Upper lobe of left lung (tissue), 6 donors: ENCODE measurements at regions not wholly inside any gene's neighbourhood (a gene's known extent, or its start where the extent isn't known, plus 50 kb on each side); places are given as distances from the start of the nearest gene placed in this dataset.

Experiments
- ATAC-seq, 2 donors: fragments of 200-7000 bp; cut with Tn5 transposase; one replicate each; pipeline ENCODE4 v1.9.1; 2022; ENCODE audit warnings: mild to moderate bottlenecking in 2 of 2, moderate library complexity in 2 of 2; ENCODE audit not compliant: low FRiP score in 2 of 2
- DNase-seq, 2 donors: peaks; one replicate each; pipeline ENCODE4 v3.0.0-alpha.2; 2019 to 2020
- H3K27ac ChIP-seq, 4 donors: fragments of 200-600 bp; sonication (generic); one replicate each; pipeline ENCODE4 v1.5.1; 2016 to 2019
- H3K27me3 ChIP-seq, 4 donors: fragments of 200-600 bp; sonication (generic); one replicate each; pipeline ENCODE4 v1.5.1; 2017 to 2019
- H3K36me3 ChIP-seq, 4 donors: fragments of 200-600 bp; sonication (generic); one replicate each; pipeline ENCODE4 v1.5.1; 2016 to 2019
- H3K4me1 ChIP-seq, 4 donors: fragments of 200-600 bp; sonication (generic); one replicate each; pipeline ENCODE4 v1.5.1; 2018 to 2019
- H3K4me3 ChIP-seq, 4 donors: fragments of 200-600 bp; sonication (generic); one replicate each; pipeline ENCODE4 v1.5.1; 2017 to 2019; ENCODE audit warnings: mild to moderate bottlenecking in 2 of 4, moderate library complexity in 1 of 4
- H3K9me3 ChIP-seq, 4 donors: fragments of 200-600 bp; sonication (generic); one replicate each; pipeline ENCODE4 v1.5.1; 2018 to 2019
- EP300 ChIP-seq, 4 donors: sonication (generic); formaldehyde crosslinking; IDR thresholded peaks; one replicate each; pipeline ENCODE4 v1.5.1; 2017; ENCODE audit warnings: antibody characterized with exemption in 4 of 4, control low read depth in 2 of 4
- POLR2A ChIP-seq, 4 donors: fragments of 450-650 bp; IDR thresholded peaks; one replicate each; pipeline ENCODE4 v1.5.1; 2016 to 2017; ENCODE audit warnings: antibody characterized with exemption in 4 of 4, mild to moderate bottlenecking in 2 of 4
- POLR2AphosphoS5 ChIP-seq, 2 donors: sonication (generic); formaldehyde crosslinking; IDR thresholded peaks; one replicate each; pipeline ENCODE4 v1.5.1; 2017; ENCODE audit warnings: antibody characterized with exemption in 2 of 2
- WGBS, 2 donors: methylation state at CpG; one replicate each; pipeline ENCODE4 v1.1.5; 2017 to 2018; 5-methylcytosine and 5-hydroxymethylcytosine counted together
- TF ChIP-seq, protein P1 (sequence below), 6 experiments: fragments of 450-650 bp in 4 of 6; fragments of 200-600 bp in 2 of 6; sonication (generic) in 2 of 6; IDR thresholded peaks; one replicate each; pipeline ENCODE4 v1.5.1; 2016 to 2019; ENCODE audit warnings: antibody characterized with exemption in 6 of 6
- donor health status: DM: no; HTN: no; CAD: no; lungs with moderate emphysema.
- donor health status: DM: no; HTN: yes; CAD: no; lungs with severe emphysema.

DNA sequence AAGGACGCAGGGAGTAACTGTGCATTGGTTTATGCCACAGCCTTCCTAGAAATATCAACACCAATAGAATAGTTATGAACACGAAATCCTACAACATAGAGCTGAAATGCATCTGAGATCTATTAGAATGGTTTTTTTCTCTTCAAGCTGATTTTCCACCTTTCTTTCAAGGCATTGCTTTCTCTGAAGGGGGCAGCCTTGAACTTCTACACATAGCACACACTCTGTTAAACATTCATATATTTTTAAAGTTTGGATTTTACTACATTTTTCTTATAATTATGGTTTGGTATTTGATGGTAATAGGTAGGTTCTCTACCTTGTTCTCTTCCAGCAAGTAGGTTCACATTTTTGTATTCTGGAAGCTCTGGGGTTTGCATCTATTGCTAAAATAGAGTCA, 661.8 kb downstream of the SEMA5A start:
- no peaks in the 10 kb centered on the region for H3K27me3 ChIP-seq
- no peaks in the 10 kb centered on the region for H3K4me1 ChIP-seq
- DNase-seq (no peak), ATAC-seq (no peak)
- no peaks in the 10 kb centered on the region for H3K9me3 ChIP-seq
- WGBS, 2 donors: 66 to 69% methylated on average over 2 of the region's 2 CpGs
- H3K27ac ChIP-seq: no peak overlapping the region
- H3K36me3 ChIP-seq: no peaks in the 10 kb centered on the region
- no peak overlapping the region for H3K4me3 ChIP-seq
- TF ChIP-seq POLR2AphosphoS5 (IDR thresholded peaks at IDR 0.05) (no peak), EP300 (IDR thresholded peaks at IDR 0.05) (no peak), POLR2A (IDR thresholded peaks at IDR 0.05) (no peak)
- TF ChIP-seq, protein P1, sequence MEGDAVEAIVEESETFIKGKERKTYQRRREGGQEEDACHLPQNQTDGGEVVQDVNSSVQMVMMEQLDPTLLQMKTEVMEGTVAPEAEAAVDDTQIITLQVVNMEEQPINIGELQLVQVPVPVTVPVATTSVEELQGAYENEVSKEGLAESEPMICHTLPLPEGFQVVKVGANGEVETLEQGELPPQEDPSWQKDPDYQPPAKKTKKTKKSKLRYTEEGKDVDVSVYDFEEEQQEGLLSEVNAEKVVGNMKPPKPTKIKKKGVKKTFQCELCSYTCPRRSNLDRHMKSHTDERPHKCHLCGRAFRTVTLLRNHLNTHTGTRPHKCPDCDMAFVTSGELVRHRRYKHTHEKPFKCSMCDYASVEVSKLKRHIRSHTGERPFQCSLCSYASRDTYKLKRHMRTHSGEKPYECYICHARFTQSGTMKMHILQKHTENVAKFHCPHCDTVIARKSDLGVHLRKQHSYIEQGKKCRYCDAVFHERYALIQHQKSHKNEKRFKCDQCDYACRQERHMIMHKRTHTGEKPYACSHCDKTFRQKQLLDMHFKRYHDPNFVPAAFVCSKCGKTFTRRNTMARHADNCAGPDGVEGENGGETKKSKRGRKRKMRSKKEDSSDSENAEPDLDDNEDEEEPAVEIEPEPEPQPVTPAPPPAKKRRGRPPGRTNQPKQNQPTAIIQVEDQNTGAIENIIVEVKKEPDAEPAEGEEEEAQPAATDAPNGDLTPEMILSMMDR (IDR thresholded peaks at IDR 0.05): no peak

DNA sequence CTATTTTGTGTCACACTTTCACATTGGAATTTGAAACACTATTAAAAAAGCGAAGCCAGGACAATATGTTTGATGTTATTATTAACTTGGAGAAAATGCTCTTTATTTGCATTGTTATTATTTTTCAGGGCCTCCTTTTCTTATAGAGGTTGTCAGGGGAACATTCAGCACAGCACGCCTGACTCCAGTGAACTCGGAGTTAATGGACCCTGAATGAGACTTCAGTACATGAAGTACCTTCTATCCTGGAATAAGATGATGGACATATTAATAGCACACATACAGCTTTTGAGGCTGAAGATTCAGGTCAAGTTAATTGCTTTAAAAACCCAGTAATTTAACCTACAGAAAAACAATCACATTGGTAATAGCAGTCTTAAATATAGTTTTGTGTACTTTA, 652.9 kb downstream of the SEMA5A start:
- 87 to 92% methylated on average over 3 of the region's 3 CpGs for WGBS, 2 donors
- TF ChIP-seq, protein P1 (IDR thresholded peaks at IDR 0.05): no peak
- TF ChIP-seq POLR2AphosphoS5 (IDR thresholded peaks at IDR 0.05) (no peak), EP300 (IDR thresholded peaks at IDR 0.05) (no peak), POLR2A (IDR thresholded peaks at IDR 0.05) (no peak)
- DNase-seq: no peak
- no peaks in the 10 kb centered on the region for H3K36me3 ChIP-seq
- no peaks in the 10 kb centered on the region for H3K9me3 ChIP-seq
- H3K4me3 ChIP-seq: no peak overlapping the region
- no peak overlapping the region for H3K27ac ChIP-seq
- no peaks in the 10 kb centered on the region for H3K4me1 ChIP-seq
- ATAC-seq: no peak
- H3K27me3 ChIP-seq: no peaks in the 10 kb centered on the region

DNA sequence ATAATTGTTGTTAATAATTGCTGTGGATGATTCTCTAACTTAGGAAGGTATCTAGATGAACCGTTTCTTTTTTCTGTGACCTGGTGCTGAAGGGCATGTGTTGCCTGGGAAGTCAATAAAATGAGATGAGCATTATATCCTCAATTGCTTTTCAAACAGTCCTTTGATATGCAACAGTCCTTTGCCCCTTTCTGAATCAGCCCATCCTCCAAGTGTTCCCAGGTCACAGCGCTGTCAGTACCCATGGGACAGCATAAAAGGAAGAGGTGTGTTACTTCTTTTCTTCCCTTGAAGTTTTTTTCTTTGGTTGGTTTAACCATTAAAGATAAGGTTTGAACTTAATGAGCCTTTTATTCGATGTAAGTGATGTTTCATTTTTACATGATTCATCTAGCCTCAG, 651.8 kb downstream of the SEMA5A start:
- no peaks in the 10 kb centered on the region for H3K36me3 ChIP-seq
- TF ChIP-seq, protein P1 (IDR thresholded peaks at IDR 0.05): no peak
- TF ChIP-seq POLR2AphosphoS5 (IDR thresholded peaks at IDR 0.05) (no peak), POLR2A (IDR thresholded peaks at IDR 0.05) (no peak), EP300 (IDR thresholded peaks at IDR 0.05) (no peak)
- H3K27me3 ChIP-seq: no peaks in the 10 kb centered on the region
- DNase-seq: no peak
- no peak overlapping the region for H3K27ac ChIP-seq
- no peak overlapping the region for H3K4me3 ChIP-seq
- WGBS, 2 donors: 63 to 68% methylated on average over 3 of the region's 3 CpGs
- H3K4me1 ChIP-seq: no peaks in the 10 kb centered on the region
- ATAC-seq: no peak
- H3K9me3 ChIP-seq: no peaks in the 10 kb centered on the region

- H3K27me3 ChIP-seq: no peaks in the 10 kb centered on the region
- H3K36me3 ChIP-seq: no peaks in the 10 kb centered on the region
- TF ChIP-seq EP300 (IDR thresholded peaks at IDR 0.05): no peak
- TF ChIP-seq, protein P1 (IDR thresholded peaks at IDR 0.05): no peak
- no peak for TF ChIP-seq POLR2AphosphoS5 (IDR thresholded peaks at IDR 0.05)
- no peak for TF ChIP-seq POLR2A (IDR thresholded peaks at IDR 0.05)
- no peak overlapping the region for H3K4me3 ChIP-seq
- DNase-seq: no peak
- WGBS, 2 donors: 72 to 77% methylated on average over 4 of the region's 4 CpGs
- no peaks in the 10 kb centered on the region for H3K4me1 ChIP-seq
- no peak overlapping the region for H3K27ac ChIP-seq
- ATAC-seq: no peak
- H3K9me3 ChIP-seq: no peaks in the 10 kb centered on the region
Observed at GRCh38 chr5:8895062-8895461, 650.8 kb downstream of the SEMA5A start.

GRCh38 chr5:8895599-8895998, 650.3 kb downstream of the SEMA5A start:
- Histone ChIP-seq H3K27ac (no peak overlapping the region), H3K36me3 (no peaks in the 10 kb centered on the region), H3K4me1 (no peaks in the 10 kb centered on the region), H3K4me3 (no peak overlapping the region), H3K9me3 (no peaks in the 10 kb centered on the region), H3K27me3 (no peaks in the 10 kb centered on the region)
- TF ChIP-seq EP300 (IDR thresholded peaks at IDR 0.05): no peak
- no peak for TF ChIP-seq POLR2A (IDR thresholded peaks at IDR 0.05)
- TF ChIP-seq, protein P1 (IDR thresholded peaks at IDR 0.05): no peak
- no peak for TF ChIP-seq POLR2AphosphoS5 (IDR thresholded peaks at IDR 0.05)
- ATAC-seq (no peak), DNase-seq (no peak)
- WGBS, 2 donors: 83 to 100% methylated on average over 1 of the region's 1 CpG
